ENCODE measurements at regions not wholly inside any gene's neighbourhood (a gene's known extent, or its start where the extent isn't known, plus 50 kb on each side); places are given as distances from the start of the nearest gene placed in this dataset.
A peak's percentile ranks its signal among the peaks of the same experiment; 100 is the strongest.

GRCh38 chr20:51219544-51219943 lies 196.6 kb upstream of the KCNG1 start:
- TF ChIP-seq POLR2A (IDR thresholded peaks at IDR 0.05; ENCODE audit: low read depth, low read length) = no peak
- no peak for TF ChIP-seq USF2 (IDR thresholded peaks at IDR 0.05; ENCODE audit: low read depth, low read length)
- no peak for TF ChIP-seq CTCF (conservative IDR thresholded peaks at IDR 0.05; ENCODE audit: low read depth, low read length)
- no peak for TF ChIP-seq RCOR1 (IDR thresholded peaks at IDR 0.05; ENCODE audit: insufficient replicate concordance, low read length)
- TF ChIP-seq CEBPB (IDR thresholded peaks at IDR 0.05; ENCODE audit: low read depth, low read length) = 0 out of 2 replicates have a peak, but pooled peaks have one; percentile 34
- TF ChIP-seq RAD21 (IDR thresholded peaks at IDR 0.05; ENCODE audit: low read length) = no peak
- TF ChIP-seq MXI1 (IDR thresholded peaks at IDR 0.05; ENCODE audit: borderline replicate concordance, low read depth, low read length) = no peak
- no peak for TF ChIP-seq MAZ (IDR thresholded peaks at IDR 0.05; ENCODE audit: borderline replicate concordance, low read depth, low read length)
- no peak for TF ChIP-seq ELK1 (IDR thresholded peaks at IDR 0.05; ENCODE audit: borderline replicate concordance, low read depth, low read length)
- no peak for TF ChIP-seq BHLHE40 (IDR thresholded peaks at IDR 0.05; ENCODE audit: low read depth, low read length)
- no peak for TF ChIP-seq MAFK (IDR thresholded peaks at IDR 0.05; ENCODE audit: low read depth, low read length)
- no peak for TF ChIP-seq RFX5 (IDR thresholded peaks at IDR 0.05; ENCODE audit: low read depth, low read length)
- TF ChIP-seq CHD1 (IDR thresholded peaks at IDR 0.05; ENCODE audit: low read depth, low read length) = no peak

Measured in IMR-90 (cell line).